ENCODE measurements at regions not wholly inside any gene's neighbourhood (a gene's known extent, or its start where the extent isn't known, plus 50 kb on each side); places are given as distances from the start of the nearest gene placed in this dataset.

DNA sequence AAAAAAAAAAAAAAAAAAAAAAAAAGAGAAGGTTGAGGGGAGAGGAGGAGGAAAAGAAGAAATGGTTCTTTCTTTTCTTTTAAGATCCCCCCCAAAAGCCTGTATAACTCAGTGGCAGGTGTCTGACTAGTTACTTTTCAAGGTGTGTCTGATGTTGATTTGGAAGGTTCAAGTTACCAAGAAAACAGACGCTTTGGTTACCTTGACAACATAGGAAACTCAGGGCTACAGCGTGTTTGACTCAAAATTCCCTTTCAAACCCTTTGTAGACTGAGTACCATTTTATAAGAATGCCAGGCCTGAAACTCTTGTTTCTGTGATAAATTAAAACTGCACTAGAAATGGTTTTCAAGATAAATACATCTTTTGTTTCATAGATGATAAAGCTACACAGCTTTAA is 286.8 kb downstream of the SKIDA1 start:
- TF ChIP-seq, protein P1, sequence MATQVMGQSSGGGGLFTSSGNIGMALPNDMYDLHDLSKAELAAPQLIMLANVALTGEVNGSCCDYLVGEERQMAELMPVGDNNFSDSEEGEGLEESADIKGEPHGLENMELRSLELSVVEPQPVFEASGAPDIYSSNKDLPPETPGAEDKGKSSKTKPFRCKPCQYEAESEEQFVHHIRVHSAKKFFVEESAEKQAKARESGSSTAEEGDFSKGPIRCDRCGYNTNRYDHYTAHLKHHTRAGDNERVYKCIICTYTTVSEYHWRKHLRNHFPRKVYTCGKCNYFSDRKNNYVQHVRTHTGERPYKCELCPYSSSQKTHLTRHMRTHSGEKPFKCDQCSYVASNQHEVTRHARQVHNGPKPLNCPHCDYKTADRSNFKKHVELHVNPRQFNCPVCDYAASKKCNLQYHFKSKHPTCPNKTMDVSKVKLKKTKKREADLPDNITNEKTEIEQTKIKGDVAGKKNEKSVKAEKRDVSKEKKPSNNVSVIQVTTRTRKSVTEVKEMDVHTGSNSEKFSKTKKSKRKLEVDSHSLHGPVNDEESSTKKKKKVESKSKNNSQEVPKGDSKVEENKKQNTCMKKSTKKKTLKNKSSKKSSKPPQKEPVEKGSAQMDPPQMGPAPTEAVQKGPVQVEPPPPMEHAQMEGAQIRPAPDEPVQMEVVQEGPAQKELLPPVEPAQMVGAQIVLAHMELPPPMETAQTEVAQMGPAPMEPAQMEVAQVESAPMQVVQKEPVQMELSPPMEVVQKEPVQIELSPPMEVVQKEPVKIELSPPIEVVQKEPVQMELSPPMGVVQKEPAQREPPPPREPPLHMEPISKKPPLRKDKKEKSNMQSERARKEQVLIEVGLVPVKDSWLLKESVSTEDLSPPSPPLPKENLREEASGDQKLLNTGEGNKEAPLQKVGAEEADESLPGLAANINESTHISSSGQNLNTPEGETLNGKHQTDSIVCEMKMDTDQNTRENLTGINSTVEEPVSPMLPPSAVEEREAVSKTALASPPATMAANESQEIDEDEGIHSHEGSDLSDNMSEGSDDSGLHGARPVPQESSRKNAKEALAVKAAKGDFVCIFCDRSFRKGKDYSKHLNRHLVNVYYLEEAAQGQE (IDR thresholded peaks at IDR 0.05; ENCODE audit: borderline replicate concordance): no peak
- Histone ChIP-seq H3K27ac (ENCODE audit: low read length) (no peak overlapping the region), H3K36me3 (ENCODE audit: insufficient read depth, low read length) (no peaks in the 10 kb centered on the region), H3K9ac (ENCODE audit: low read length) (no peak overlapping the region), H2AFZ (ENCODE audit: low read depth, low read length) (no peak overlapping the region), H3K4me3 (ENCODE audit: low read length) (no peak overlapping the region), H3K27me3 (ENCODE audit: insufficient read depth, low read depth, low read length) (no peaks in the 10 kb centered on the region), H3K4me2 (ENCODE audit: low read length) (no peak overlapping the region), H3K79me2 (replicated peaks; ENCODE audit: insufficient read depth, low read length) (no peaks in the 10 kb centered on the region), H3K9me2 (ENCODE audit: insufficient read depth, low read length) (no peaks in the 10 kb centered on the region), H3F3A (ENCODE audit: insufficient read depth, low read length, poor library complexity, severe bottlenecking) (no peaks in the 10 kb centered on the region), H3K9me3 (ENCODE audit: low read length) (no peaks in the 10 kb centered on the region), H4K20me1 (ENCODE audit: insufficient read depth) (no peaks in the 10 kb centered on the region)

GRCh38 chr10:21238044-21238443 is 287.4 kb downstream of the SKIDA1 start:
- no peak for TF ChIP-seq EP300 (conservative IDR thresholded peaks at IDR 0.05; ENCODE audit: poor library complexity, severe bottlenecking)
- no peak for TF ChIP-seq CTCF (IDR thresholded peaks at IDR 0.05; ENCODE audit: poor library complexity, severe bottlenecking)
- no peak for TF ChIP-seq MXI1 (conservative IDR thresholded peaks at IDR 0.05; ENCODE audit: poor library complexity, severe bottlenecking)
- TF ChIP-seq, protein P1 (IDR thresholded peaks at IDR 0.05; ENCODE audit: borderline replicate concordance): no peak
- no peak for TF ChIP-seq RAD21 (conservative IDR thresholded peaks at IDR 0.05)
- no peak for TF ChIP-seq EZH2 (IDR thresholded peaks at IDR 0.05; ENCODE audit: borderline replicate concordance, insufficient read depth, low read length, poor library complexity, severe bottlenecking)
- Histone ChIP-seq H4K20me1 (ENCODE audit: insufficient read depth) (no peaks in the 10 kb centered on the region), H3K27ac (ENCODE audit: low read length) (no peak overlapping the region), H2AFZ (ENCODE audit: low read depth, low read length) (no peak overlapping the region), H3K9me3 (ENCODE audit: low read length) (no peaks in the 10 kb centered on the region), H3K4me2 (ENCODE audit: low read length) (no peak overlapping the region), H3K4me3 (ENCODE audit: low read length) (no peak overlapping the region), H3K27me3 (ENCODE audit: insufficient read depth, low read depth, low read length) (no peaks in the 10 kb centered on the region), H3F3A (ENCODE audit: insufficient read depth, low read length, poor library complexity, severe bottlenecking) (no peaks in the 10 kb centered on the region), H3K9me2 (ENCODE audit: insufficient read depth, low read length) (no peaks in the 10 kb centered on the region), H3K79me2 (replicated peaks; ENCODE audit: insufficient read depth, low read length) (no peaks in the 10 kb centered on the region), H3K9ac (ENCODE audit: low read length) (no peak overlapping the region), H3K36me3 (ENCODE audit: insufficient read depth, low read length) (no peaks in the 10 kb centered on the region)
